ENCODE measurements at regions not wholly inside any gene's neighbourhood (a gene's known extent, or its start where the extent isn't known, plus 50 kb on each side); places are given as distances from the start of the nearest gene placed in this dataset.

- DNase-seq = no peak
- H4K20me1 ChIP-seq (ENCODE audit: control insufficient read depth, insufficient read depth, insufficient read length) = no peaks in the 10 kb centered on the region
Measured at GRCh38 chr1:238257018-238257621, 366.4 kb upstream of the ZP4 start.

More at GRCh38 chr1:238257018-238257621, 366.4 kb upstream of the ZP4 start:
- no peak overlapping the region for H4K8ac ChIP-seq (replicated peaks; ENCODE audit: insufficient read length, low read depth, low read length)
- Mint-ChIP-seq H3K4me3 (no peak overlapping the region), H3K36me3 (ENCODE audit: insufficient read depth in 1 of 3, low read depth in 3 of 3) (peaks cover 0 to 3% (median 0%) of the 10 kb centered on the region in 3 experiments; a peak in 2 of 7 replicates), H3K27ac (no peak overlapping the region), H3K4me1 (peaks cover 31 to 41% of the 10 kb centered on the region in 2 experiments), H3K27me3 (ENCODE audit: low read depth) (no peaks in the 10 kb centered on the region), H3K9me3 (no peaks in the 10 kb centered on the region)
- WGBS (ENCODE audit: extremely low coverage, insufficient read length, low lambda C conversion rate) = no CpG with 5 or more reads among the region's 7 CpGs
- no peak overlapping the region for H2BK20ac ChIP-seq (ENCODE audit: low read depth, low read length, poor library complexity, severe bottlenecking)
- H3K9me3 ChIP-seq (ENCODE audit: control insufficient read depth, low read depth, low read length) = no peaks in the 10 kb centered on the region
- H3K9ac ChIP-seq (ENCODE audit: extremely low read depth, insufficient read length, low read length) = no peak overlapping the region
- no peak overlapping the region for H2AK5ac ChIP-seq (ENCODE audit: insufficient read length, low read length)
- H2BK12ac ChIP-seq (ENCODE audit: insufficient read length, low read depth, low read length) = no peak overlapping the region
- TF ChIP-seq CTCF (conservative IDR thresholded peaks at IDR 0.05) = no peak
- no peak overlapping the region for H3K4me2 ChIP-seq (ENCODE audit: insufficient read depth, insufficient read length, low read length)
- no peak overlapping the region for H2BK120ac ChIP-seq (ENCODE audit: low read depth, low read length, poor library complexity, severe bottlenecking)
- H2BK5ac ChIP-seq (ENCODE audit: insufficient read length, low read length) = no peak overlapping the region
- H3K23ac ChIP-seq (ENCODE audit: insufficient read length, low read depth, low read length) = no peak overlapping the region
- no peaks in the 10 kb centered on the region for H3K79me2 ChIP-seq (ENCODE audit: insufficient read depth, low read length)
- no peaks in the 10 kb centered on the region for H3K27me3 ChIP-seq (ENCODE audit: insufficient read depth, low read length)
- H3K79me1 ChIP-seq (ENCODE audit: insufficient read depth, low read depth, low read length, poor library complexity, severe bottlenecking) = no peaks in the 10 kb centered on the region
- H3T11ph ChIP-seq (ENCODE audit: low read length) = no peak overlapping the region
- no peak overlapping the region for H2BK15ac ChIP-seq (ENCODE audit: low read depth, low read length)
- H3K4me1 ChIP-seq (ENCODE audit: insufficient read depth, low read length) = peaks cover 4% of the 10 kb centered on the region
- H3K14ac ChIP-seq (ENCODE audit: insufficient read depth, low read length) = no peak overlapping the region
- H4K5ac ChIP-seq (ENCODE audit: insufficient read length, low read depth, low read length) = no peak overlapping the region
- H3K18ac ChIP-seq (ENCODE audit: insufficient read length, low read depth, low read length) = no peak overlapping the region
- H4K91ac ChIP-seq (ENCODE audit: insufficient read length, low read depth, low read length) = no peak overlapping the region
- no peak overlapping the region for H3K4ac ChIP-seq (ENCODE audit: low read depth, low read length)
- no peaks in the 10 kb centered on the region for H3K23me2 ChIP-seq (ENCODE audit: insufficient read length, low read depth, low read length, poor library complexity, severe bottlenecking)
- no peak overlapping the region for H3K27ac ChIP-seq (ENCODE audit: insufficient read length, low read depth, low read length)
- no peak overlapping the region for H2AFZ ChIP-seq (ENCODE audit: low read length)
- no peak overlapping the region for H3K56ac ChIP-seq (ENCODE audit: insufficient read length, low read depth, low read length)
